HEK293 (cell line): ENCODE measurements at regions not wholly inside any gene's neighbourhood (a gene's known extent, or its start where the extent isn't known, plus 50 kb on each side); places are given as distances from the start of the nearest gene placed in this dataset.
"Not testable (repeated sequence)": the region's sequence is repeated elsewhere in the genome, so short reads cannot be mapped to it uniquely, and the experiment has no call there.

Source experiments
- RBAK ChIP-seq: fragments of 450-650 bp; formaldehyde crosslinking; IDR thresholded peaks from 2 replicates; pipeline ENCODE4 v1.5.1; 2016; ENCODE audit warnings: missing biosample characterization, missing genetic modification characterization
- ZNF10 ChIP-seq: fragments of 450-650 bp; formaldehyde crosslinking; IDR thresholded peaks from 2 replicates; pipeline ENCODE4 v1.5.1; 2017; ENCODE audit warnings: missing biosample characterization, missing genetic modification characterization
- ZNF138 ChIP-seq: fragments of 450-650 bp; formaldehyde crosslinking; IDR thresholded peaks from 2 replicates; pipeline ENCODE4 v1.5.1; 2016; ENCODE audit warnings: missing biosample characterization, missing genetic modification characterization, borderline replicate concordance
- ZNF639 ChIP-seq: fragments of 450-650 bp; formaldehyde crosslinking; IDR thresholded peaks from 2 replicates; pipeline ENCODE4 v1.5.1; 2016; ENCODE audit warnings: missing biosample characterization, missing genetic modification characterization
- ZNF777 ChIP-seq: fragments of 450-650 bp; formaldehyde crosslinking; IDR thresholded peaks from 2 replicates; pipeline ENCODE4 v1.5.1; 2017; ENCODE audit warnings: missing biosample characterization, missing genetic modification characterization, borderline replicate concordance
- ZNF791 ChIP-seq: fragments of 450-650 bp; formaldehyde crosslinking; IDR thresholded peaks from 2 replicates; pipeline ENCODE4 v1.5.1; 2016; ENCODE audit warnings: missing biosample characterization, missing genetic modification characterization
- TF ChIP-seq, protein P1 (sequence below): fragments of 450-650 bp; formaldehyde crosslinking; IDR thresholded peaks from 2 replicates; pipeline ENCODE4 v1.5.1; 2016; ENCODE audit warnings: missing biosample characterization, missing genetic modification characterization
- TF ChIP-seq, protein P2 (sequence below): fragments of 450-650 bp; formaldehyde crosslinking; IDR thresholded peaks from 2 replicates; pipeline ENCODE4 v1.5.1; 2016; ENCODE audit warnings: missing biosample characterization, missing genetic modification characterization
- TF ChIP-seq, protein P3 (sequence below): fragments of 450-650 bp; formaldehyde crosslinking; IDR thresholded peaks from 2 replicates; pipeline ENCODE4 v1.5.1; 2016; ENCODE audit warnings: missing biosample characterization, missing genetic modification characterization

DNA sequence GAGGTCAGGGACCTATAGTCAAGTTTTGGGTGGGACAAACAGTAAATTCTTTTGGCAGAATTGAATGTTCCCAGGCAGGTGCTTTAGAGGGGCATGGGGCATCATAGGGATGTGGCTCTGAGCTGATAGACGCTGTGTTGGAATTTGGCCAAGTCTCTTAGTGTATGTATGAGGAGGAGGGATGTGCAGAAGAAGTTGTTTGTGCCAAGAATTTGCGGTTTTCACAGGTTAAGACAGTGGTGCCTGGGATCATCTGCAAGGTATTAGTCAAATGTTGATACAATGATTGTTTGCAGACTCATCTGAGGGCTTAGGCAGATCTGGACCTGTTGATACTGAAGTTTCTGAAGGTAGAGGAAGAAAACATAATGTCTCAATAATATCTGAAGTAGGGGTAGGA, 519.4 kb downstream of the SPATA31A6 start:
- TF ChIP-seq, protein P1, sequence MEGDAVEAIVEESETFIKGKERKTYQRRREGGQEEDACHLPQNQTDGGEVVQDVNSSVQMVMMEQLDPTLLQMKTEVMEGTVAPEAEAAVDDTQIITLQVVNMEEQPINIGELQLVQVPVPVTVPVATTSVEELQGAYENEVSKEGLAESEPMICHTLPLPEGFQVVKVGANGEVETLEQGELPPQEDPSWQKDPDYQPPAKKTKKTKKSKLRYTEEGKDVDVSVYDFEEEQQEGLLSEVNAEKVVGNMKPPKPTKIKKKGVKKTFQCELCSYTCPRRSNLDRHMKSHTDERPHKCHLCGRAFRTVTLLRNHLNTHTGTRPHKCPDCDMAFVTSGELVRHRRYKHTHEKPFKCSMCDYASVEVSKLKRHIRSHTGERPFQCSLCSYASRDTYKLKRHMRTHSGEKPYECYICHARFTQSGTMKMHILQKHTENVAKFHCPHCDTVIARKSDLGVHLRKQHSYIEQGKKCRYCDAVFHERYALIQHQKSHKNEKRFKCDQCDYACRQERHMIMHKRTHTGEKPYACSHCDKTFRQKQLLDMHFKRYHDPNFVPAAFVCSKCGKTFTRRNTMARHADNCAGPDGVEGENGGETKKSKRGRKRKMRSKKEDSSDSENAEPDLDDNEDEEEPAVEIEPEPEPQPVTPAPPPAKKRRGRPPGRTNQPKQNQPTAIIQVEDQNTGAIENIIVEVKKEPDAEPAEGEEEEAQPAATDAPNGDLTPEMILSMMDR (tag by site-specific recombination): not testable (repeated sequence)
- TF ChIP-seq, protein P2, sequence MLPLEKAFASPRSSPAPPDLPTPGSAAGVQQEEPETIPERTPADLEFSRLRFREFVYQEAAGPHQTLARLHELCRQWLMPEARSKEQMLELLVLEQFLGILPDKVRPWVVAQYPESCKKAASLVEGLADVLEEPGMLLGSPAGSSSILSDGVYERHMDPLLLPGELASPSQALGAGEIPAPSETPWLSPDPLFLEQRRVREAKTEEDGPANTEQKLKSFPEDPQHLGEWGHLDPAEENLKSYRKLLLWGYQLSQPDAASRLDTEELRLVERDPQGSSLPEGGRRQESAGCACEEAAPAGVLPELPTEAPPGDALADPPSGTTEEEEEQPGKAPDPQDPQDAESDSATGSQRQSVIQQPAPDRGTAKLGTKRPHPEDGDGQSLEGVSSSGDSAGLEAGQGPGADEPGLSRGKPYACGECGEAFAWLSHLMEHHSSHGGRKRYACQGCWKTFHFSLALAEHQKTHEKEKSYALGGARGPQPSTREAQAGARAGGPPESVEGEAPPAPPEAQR (tag by site-specific recombination): not testable (repeated sequence)
- TF ChIP-seq ZNF777 (tag by site-specific recombination); ZNF639 (tag by site-specific recombination); ZNF791; RBAK; ZNF138 (tag by site-specific recombination); ZNF10 (tag by site-specific recombination): not testable (repeated sequence)
- TF ChIP-seq, protein P3, sequence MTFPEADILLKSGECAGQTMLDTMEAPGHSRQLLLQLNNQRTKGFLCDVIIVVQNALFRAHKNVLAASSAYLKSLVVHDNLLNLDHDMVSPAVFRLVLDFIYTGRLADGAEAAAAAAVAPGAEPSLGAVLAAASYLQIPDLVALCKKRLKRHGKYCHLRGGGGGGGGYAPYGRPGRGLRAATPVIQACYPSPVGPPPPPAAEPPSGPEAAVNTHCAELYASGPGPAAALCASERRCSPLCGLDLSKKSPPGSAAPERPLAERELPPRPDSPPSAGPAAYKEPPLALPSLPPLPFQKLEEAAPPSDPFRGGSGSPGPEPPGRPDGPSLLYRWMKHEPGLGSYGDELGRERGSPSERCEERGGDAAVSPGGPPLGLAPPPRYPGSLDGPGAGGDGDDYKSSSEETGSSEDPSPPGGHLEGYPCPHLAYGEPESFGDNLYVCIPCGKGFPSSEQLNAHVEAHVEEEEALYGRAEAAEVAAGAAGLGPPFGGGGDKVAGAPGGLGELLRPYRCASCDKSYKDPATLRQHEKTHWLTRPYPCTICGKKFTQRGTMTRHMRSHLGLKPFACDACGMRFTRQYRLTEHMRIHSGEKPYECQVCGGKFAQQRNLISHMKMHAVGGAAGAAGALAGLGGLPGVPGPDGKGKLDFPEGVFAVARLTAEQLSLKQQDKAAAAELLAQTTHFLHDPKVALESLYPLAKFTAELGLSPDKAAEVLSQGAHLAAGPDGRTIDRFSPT (tag by site-specific recombination): not testable (repeated sequence)
